A673 (cell line): ENCODE measurements at regions not wholly inside any gene's neighbourhood (a gene's known extent, or its start where the extent isn't known, plus 50 kb on each side); places are given as distances from the start of the nearest gene placed in this dataset.
"Not testable (repeated sequence)": the region's sequence is repeated elsewhere in the genome, so short reads cannot be mapped to it uniquely, and the experiment has no call there.

Source experiments
- BruUV-seq: library from RNA; stranded (reverse); fragments of 400-500 nt; replicated peaks from 2 replicates; lab custom pipeline; 2021; lab: Mats Ljungman, UMichigan
- CTCF ChIA-PET: fragments of 300-600 bp; sonication (Branson Sonifier 250); formaldehyde crosslinking; loops from one replicate; lab custom pipeline; 2022; ENCODE audit warnings: antibody characterized with exemption; lab: Charles Lee
- POLR2A ChIA-PET: fragments of 300-600 bp; sonication (Branson Sonifier 250); formaldehyde crosslinking; loops from one replicate; lab custom pipeline; 2022; ENCODE audit warnings: antibody characterized with exemption; ENCODE audit not compliant: low non-redundant PET; lab: Charles Lee
- DNase-seq: peaks from one replicate; pipeline ENCODE4 v3.0.0-alpha.2; 2015; ENCODE audit warnings: low spot score
- H3K27ac ChIP-seq: fragments of 200-600 bp; sonication (generic); 2 replicates; pipeline ENCODE4 v1.5.1; 2016; ENCODE audit warnings: mixed run types, low read depth, mild to moderate bottlenecking, mixed read lengths, antibody characterized with exemption, low read length; ENCODE audit not compliant: poor library complexity, severe bottlenecking
- H3K27me3 ChIP-seq: fragments of 200-600 bp; sonication (generic); replicated peaks from 2 replicates; pipeline ENCODE4 v1.6.1; 2017; ENCODE audit warnings: mixed run types, low read depth, mild to moderate bottlenecking, mixed read lengths, antibody characterized with exemption, low read length; ENCODE audit not compliant: insufficient read depth, poor library complexity
- H3K36me3 ChIP-seq: fragments of 200-600 bp; sonication (generic); 2 replicates; pipeline ENCODE4 v1.6.1; 2016; ENCODE audit warnings: mixed run types, mild to moderate bottlenecking, mixed read lengths, antibody characterized with exemption, low read length; ENCODE audit not compliant: insufficient read depth, poor library complexity, severe bottlenecking
- H3K4me1 ChIP-seq: fragments of 200-600 bp; sonication (generic); 2 replicates; pipeline ENCODE4 v1.6.1; 2017; ENCODE audit warnings: mixed run types, mild to moderate bottlenecking, mixed read lengths, antibody characterized with exemption, low read length; ENCODE audit not compliant: insufficient read depth, poor library complexity, severe bottlenecking
- H3K4me3 ChIP-seq: fragments of 200-600 bp; sonication (generic); 2 replicates; pipeline ENCODE4 v1.5.1; 2016; ENCODE audit warnings: low read depth, mixed run types, mild to moderate bottlenecking, mixed read lengths, low read length; ENCODE audit not compliant: poor library complexity, severe bottlenecking
- H3K9me3 ChIP-seq: fragments of 200-600 bp; sonication (generic); 2 replicates; pipeline ENCODE4 v1.6.1; 2016; ENCODE audit warnings: mixed run types, low read depth, mild to moderate bottlenecking, mixed read lengths, antibody characterized with exemption, low read length; ENCODE audit not compliant: poor library complexity, severe bottlenecking
- EZH2 ChIP-seq: fragments of 200-600 bp; sonication (generic); IDR thresholded peaks from 2 replicates; pipeline ENCODE4 v1.6.1; 2017; ENCODE audit warnings: borderline replicate concordance, low read depth, mild to moderate bottlenecking, mixed read lengths, antibody characterized with exemption, low read length; ENCODE audit not compliant: poor library complexity, severe bottlenecking
- intact Hi-C: fragments of 100-400 bp; cut with micrococcal nuclease; formaldehyde crosslinking; loops from one replicate; pipeline ENCODE4 v1.10.0; 2022; ENCODE audit not compliant: unreplicated experiment
- TF ChIP-seq, protein P1 (sequence below): fragments of 300-800, 200-600 bp; sonication (generic); conservative IDR thresholded peaks from 2 replicates; pipeline ENCODE4 v1.5.1; 2017; ENCODE audit warnings: low read depth, mild to moderate bottlenecking, antibody characterized with exemption, low read length, moderate library complexity, mixed read lengths

- BruUV-seq = no TSS peak
- no peak for DNase-seq
- TF ChIP-seq, protein P1, sequence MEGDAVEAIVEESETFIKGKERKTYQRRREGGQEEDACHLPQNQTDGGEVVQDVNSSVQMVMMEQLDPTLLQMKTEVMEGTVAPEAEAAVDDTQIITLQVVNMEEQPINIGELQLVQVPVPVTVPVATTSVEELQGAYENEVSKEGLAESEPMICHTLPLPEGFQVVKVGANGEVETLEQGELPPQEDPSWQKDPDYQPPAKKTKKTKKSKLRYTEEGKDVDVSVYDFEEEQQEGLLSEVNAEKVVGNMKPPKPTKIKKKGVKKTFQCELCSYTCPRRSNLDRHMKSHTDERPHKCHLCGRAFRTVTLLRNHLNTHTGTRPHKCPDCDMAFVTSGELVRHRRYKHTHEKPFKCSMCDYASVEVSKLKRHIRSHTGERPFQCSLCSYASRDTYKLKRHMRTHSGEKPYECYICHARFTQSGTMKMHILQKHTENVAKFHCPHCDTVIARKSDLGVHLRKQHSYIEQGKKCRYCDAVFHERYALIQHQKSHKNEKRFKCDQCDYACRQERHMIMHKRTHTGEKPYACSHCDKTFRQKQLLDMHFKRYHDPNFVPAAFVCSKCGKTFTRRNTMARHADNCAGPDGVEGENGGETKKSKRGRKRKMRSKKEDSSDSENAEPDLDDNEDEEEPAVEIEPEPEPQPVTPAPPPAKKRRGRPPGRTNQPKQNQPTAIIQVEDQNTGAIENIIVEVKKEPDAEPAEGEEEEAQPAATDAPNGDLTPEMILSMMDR = no peak
- TF ChIP-seq EZH2 = no peak
- intact Hi-C loops = no loop called here
- Histone ChIP-seq H3K36me3 (no peaks in the 10 kb centered on the region), H3K4me3 (no peak overlapping the region), H3K4me1 (no peaks in the 10 kb centered on the region), H3K9me3 (no peaks in the 10 kb centered on the region), H3K27ac (no peak overlapping the region), H3K27me3 (no peaks in the 10 kb centered on the region)
- CTCF ChIA-PET = no interaction called here
- POLR2A ChIA-PET = no interaction called here
Measured at GRCh38 chr2:38141501-38141900, 65.5 kb upstream of the CYP1B1 start.

DNA sequence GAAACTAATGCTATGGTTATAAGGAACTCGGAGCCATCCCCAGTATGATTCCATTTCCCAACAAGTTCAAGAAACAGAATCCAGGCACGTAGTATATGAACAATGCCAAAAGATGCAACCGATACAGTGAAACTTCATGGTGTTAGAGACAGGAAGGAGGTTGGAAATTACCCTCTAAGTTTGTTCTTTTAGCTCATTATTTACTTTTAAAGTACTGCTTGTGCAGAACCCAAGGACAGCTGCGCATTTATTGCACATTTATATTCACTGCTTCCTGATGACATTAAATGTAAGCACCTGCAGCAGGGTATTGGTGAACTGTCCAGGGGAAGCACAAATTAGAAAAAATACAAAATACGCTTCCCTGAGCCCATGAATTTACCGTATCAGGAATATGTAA lies 63.0 kb upstream of the CYP1B1 start:
- BruUV-seq = no TSS peak
- ChIA-PET CTCF (no interaction called here), POLR2A (no interaction called here)
- no peaks in the 10 kb centered on the region for H3K4me1 ChIP-seq
- no peaks in the 10 kb centered on the region for H3K36me3 ChIP-seq
- TF ChIP-seq, protein P1 = no peak
- no peak for TF ChIP-seq EZH2
- no peak overlapping the region for H3K27ac ChIP-seq
- intact Hi-C loops = no loop called here
- no peak overlapping the region for H3K4me3 ChIP-seq
- no peaks in the 10 kb centered on the region for H3K9me3 ChIP-seq
- no peak for DNase-seq
- no peaks in the 10 kb centered on the region for H3K27me3 ChIP-seq

DNA sequence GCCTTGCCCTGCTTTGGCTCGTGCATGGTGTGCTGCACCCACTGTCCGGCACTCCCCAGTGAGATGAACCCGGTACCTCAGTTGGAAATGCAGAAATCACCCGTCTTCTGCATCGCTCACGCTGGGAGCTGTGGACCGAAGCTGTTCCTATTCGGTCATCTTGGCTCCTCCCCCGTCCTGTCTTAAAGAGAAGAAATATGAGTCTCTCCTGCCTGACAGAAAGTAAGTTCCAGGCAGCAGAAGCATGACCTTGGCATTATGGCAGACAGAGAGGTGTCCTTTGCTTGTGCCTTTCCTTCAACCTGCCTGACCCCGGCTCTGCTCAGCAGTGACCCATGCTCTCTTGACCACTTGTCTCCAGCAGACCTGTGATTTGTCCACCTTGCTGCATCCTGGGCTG lies 62.5 kb upstream of the CYP1B1 start:
- DNase-seq = no peak
- Histone ChIP-seq H3K4me1 (no peaks in the 10 kb centered on the region), H3K9me3 (no peaks in the 10 kb centered on the region), H3K4me3 (no peak overlapping the region), H3K27me3 (no peaks in the 10 kb centered on the region), H3K36me3 (no peaks in the 10 kb centered on the region), H3K27ac (no peak overlapping the region)
- ChIA-PET CTCF (no interaction called here), POLR2A (no interaction called here)
- TF ChIP-seq, protein P1 = no peak
- TF ChIP-seq EZH2 = no peak
- no TSS peak for BruUV-seq
- intact Hi-C loops = no loop called here

- H3K4me3 ChIP-seq, intact Hi-C loops, H3K27ac ChIP-seq, H3K36me3 ChIP-seq, CTCF ChIA-PET, H3K4me1 ChIP-seq, H3K9me3 ChIP-seq, H3K27me3 ChIP-seq, BruUV-seq, DNase-seq, POLR2A ChIA-PET: not testable (repeated sequence)
Measured at GRCh38 chr2:38137958-38138357, 62.0 kb upstream of the CYP1B1 start.
